ENCODE measurements at regions not wholly inside any gene's neighbourhood (a gene's known extent, or its start where the extent isn't known, plus 50 kb on each side); places are given as distances from the start of the nearest gene placed in this dataset.

GRCh38 chr2:31696068-31696467 lies 115.3 kb upstream of the SRD5A2 start:
- no peak for TF ChIP-seq CTCF (IDR thresholded peaks at IDR 0.05 in 8 of 11, conservative IDR thresholded peaks at IDR 0.05 in 3 of 11)
- no peak for TF ChIP-seq POLR2A (IDR thresholded peaks at IDR 0.05)

Data from spleen (tissue), 7 donors.